H1 (cell line): ENCODE measurements at regions not wholly inside any gene's neighbourhood (a gene's known extent, or its start where the extent isn't known, plus 50 kb on each side); places are given as distances from the start of the nearest gene placed in this dataset.
A peak's percentile ranks its signal among the peaks of the same experiment; 100 is the strongest.

Source experiments
- CHD7 ChIP-seq: fragments of 300-600 bp; sonication (generic); IDR thresholded peaks from 2 replicates; pipeline ENCODE4 v1.7.1; 2012; ENCODE audit warnings: low read length, moderate library complexity, mild to moderate bottlenecking, inconsistent platforms; ENCODE audit not compliant: insufficient replicate concordance
- TEAD4 ChIP-seq: IDR thresholded peaks from 2 replicates; pipeline ENCODE4 v1.6.1; 2012; ENCODE audit warnings: low read depth, low read length, inconsistent platforms, mixed read lengths

GRCh38 chr12:105740369-105740768 lies 398.4 kb downstream of the NUAK1 start (continued):
- TF ChIP-seq CHD7 (peak; percentile 18), TEAD4 (0 out of 2 replicates have a peak, but pooled peaks have one; percentile 2)
